Retina (tissue), 1 donor: ENCODE measurements at regions not wholly inside any gene's neighbourhood (a gene's known extent, or its start where the extent isn't known, plus 50 kb on each side); places are given as distances from the start of the nearest gene placed in this dataset.

Experiments used
- DNase-seq: peaks from one replicate; pipeline ENCODE4 v3.0.0-alpha.2; 2016

GRCh38 chr5:124663101-124663506 is 83.3 kb downstream of the ZNF608 start:
- no peak for DNase-seq

GRCh38 chr5:124662181-124662781 is 84.2 kb downstream of the ZNF608 start:
- DNase-seq, result no peak

GRCh38 chr5:124661317-124662141 is 84.9 kb downstream of the ZNF608 start:
- peak; percentile 87 for DNase-seq

GRCh38 chr5:124660229-124661093 is 86.0 kb downstream of the ZNF608 start:
- no peak for DNase-seq

- DNase-seq, result no peak
Measured at GRCh38 chr5:124659798-124660197, 86.6 kb downstream of the ZNF608 start.

- DNase-seq, result no peak
Measured at GRCh38 chr5:124658867-124659557, 87.4 kb downstream of the ZNF608 start.

GRCh38 chr5:124655921-124656511 is 90.4 kb downstream of the ZNF608 start:
- no peak for DNase-seq

- no peak for DNase-seq
Measured at GRCh38 chr5:124655251-124655917, 91.1 kb downstream of the ZNF608 start.

- no peak for DNase-seq
Measured at GRCh38 chr5:124654418-124654817, 92.0 kb downstream of the ZNF608 start.

GRCh38 chr5:124653666-124654065 is 92.8 kb downstream of the ZNF608 start:
- DNase-seq, result no peak

GRCh38 chr5:124652892-124653441 is 93.5 kb downstream of the ZNF608 start:
- no peak for DNase-seq

GRCh38 chr5:124652514-124652819 is 94.0 kb downstream of the ZNF608 start:
- no peak for DNase-seq

GRCh38 chr5:124651663-124652513 is 94.6 kb downstream of the ZNF608 start:
- DNase-seq, result peak; percentile 92

GRCh38 chr5:124650951-124651662 is 95.3 kb downstream of the ZNF608 start:
- DNase-seq, result no peak

- DNase-seq, result no peak
Measured at GRCh38 chr5:124650147-124650561, 96.3 kb downstream of the ZNF608 start.

GRCh38 chr5:124649491-124650146 is 96.8 kb downstream of the ZNF608 start:
- DNase-seq, result no peak

- no peak for DNase-seq
Measured at GRCh38 chr5:124648902-124649467, 97.5 kb downstream of the ZNF608 start.

- DNase-seq, result no peak
Measured at GRCh38 chr5:124647352-124647751, 99.1 kb downstream of the ZNF608 start.

GRCh38 chr5:124645396-124645795 is 101.0 kb downstream of the ZNF608 start:
- no peak for DNase-seq
